GM19023 (cell line): ENCODE measurements at regions not wholly inside any gene's neighbourhood (a gene's known extent, or its start where the extent isn't known, plus 50 kb on each side); places are given as distances from the start of the nearest gene placed in this dataset.
"Not testable (repeated sequence)": the region's sequence is repeated elsewhere in the genome, so short reads cannot be mapped to it uniquely, and the experiment has no call there.

ENCODE experiments used
- ATAC-seq: cut with Tn5 transposase; IDR thresholded peaks from one replicate; pipeline ENCODE4 v1.9.1; 2021; ENCODE audit warnings: mild to moderate bottlenecking, moderate library complexity; ENCODE audit not compliant: unreplicated experiment

GRCh38 chr4:81685104-81685503, 213.4 kb upstream of the RASGEF1B start:
- no peak for ATAC-seq

- ATAC-seq = no peak
Observed at GRCh38 chr4:81684352-81684751, 212.6 kb upstream of the RASGEF1B start.

GRCh38 chr4:81682492-81682891, 210.8 kb upstream of the RASGEF1B start:
- no peak for ATAC-seq

GRCh38 chr4:81679315-81679714, 207.6 kb upstream of the RASGEF1B start:
- ATAC-seq = no peak

GRCh38 chr4:81678801-81679200, 207.1 kb upstream of the RASGEF1B start:
- no peak for ATAC-seq

- ATAC-seq = no peak
Observed at GRCh38 chr4:81676537-81676936, 204.8 kb upstream of the RASGEF1B start.

GRCh38 chr4:81675791-81676393, 204.2 kb upstream of the RASGEF1B start:
- ATAC-seq = no peak

- ATAC-seq = no peak
Observed at GRCh38 chr4:81673961-81674360, 202.3 kb upstream of the RASGEF1B start.

GRCh38 chr4:81668328-81668727, 196.6 kb upstream of the RASGEF1B start:
- ATAC-seq = not testable (repeated sequence)

GRCh38 chr4:81667539-81667938, 195.8 kb upstream of the RASGEF1B start:
- no peak for ATAC-seq

GRCh38 chr4:81666491-81666890, 194.8 kb upstream of the RASGEF1B start:
- ATAC-seq = no peak

- no peak for ATAC-seq
Observed at GRCh38 chr4:81665649-81666048, 193.9 kb upstream of the RASGEF1B start.

GRCh38 chr4:81665045-81665444, 193.3 kb upstream of the RASGEF1B start:
- ATAC-seq = no peak

GRCh38 chr4:81664079-81664478, 192.4 kb upstream of the RASGEF1B start:
- no peak for ATAC-seq

- no peak for ATAC-seq
Observed at GRCh38 chr4:81663368-81663767, 191.7 kb upstream of the RASGEF1B start.

GRCh38 chr4:81659051-81659450, 187.3 kb upstream of the RASGEF1B start:
- no peak for ATAC-seq

GRCh38 chr4:81652069-81652478, 180.4 kb upstream of the RASGEF1B start:
- ATAC-seq = no peak

- ATAC-seq = no peak
Observed at GRCh38 chr4:81651243-81651899, 179.7 kb upstream of the RASGEF1B start.

- ATAC-seq = no peak
Observed at GRCh38 chr4:81650606-81651242, 179.0 kb upstream of the RASGEF1B start.

GRCh38 chr4:81648576-81649275, 177.0 kb upstream of the RASGEF1B start:
- ATAC-seq = peak; percentile 90

- ATAC-seq = no peak
Observed at GRCh38 chr4:81647388-81647787, 175.7 kb upstream of the RASGEF1B start.

GRCh38 chr4:81642543-81642942, 170.8 kb upstream of the RASGEF1B start:
- ATAC-seq = no peak
